ENCODE measurements at regions not wholly inside any gene's neighbourhood (a gene's known extent, or its start where the extent isn't known, plus 50 kb on each side); places are given as distances from the start of the nearest gene placed in this dataset.

DNA sequence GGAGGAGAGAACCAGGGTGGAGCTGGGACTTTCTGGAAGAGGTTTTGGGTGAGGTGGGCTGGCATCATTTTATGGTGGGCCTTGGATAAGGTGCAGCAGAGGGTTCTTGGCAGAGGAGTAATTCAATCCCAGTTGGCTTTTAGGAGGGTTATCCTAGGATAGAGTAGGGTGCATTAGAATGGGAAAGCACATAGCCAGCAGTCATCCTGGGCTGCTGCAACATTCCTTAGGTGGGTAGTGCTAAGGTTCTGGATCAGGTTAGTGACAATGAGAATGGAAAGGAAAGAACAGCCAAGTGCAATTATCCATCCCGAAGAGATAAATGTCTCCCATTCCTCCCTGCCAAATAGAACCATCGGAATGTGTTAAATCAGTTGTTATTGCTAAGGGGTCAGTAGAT lies 157.3 kb upstream of the SPRED2 start:
- Histone ChIP-seq H3K9me3 (no peaks in the 10 kb centered on the region), H3K36me3 (no peaks in the 10 kb centered on the region), H3K27me3 (no peaks in the 10 kb centered on the region), H3K27ac (no peak overlapping the region), H3K4me1 (no peaks in the 10 kb centered on the region), H3K4me3 (no peak overlapping the region)
- DNase-seq, result no peak
- TF ChIP-seq, protein P1, sequence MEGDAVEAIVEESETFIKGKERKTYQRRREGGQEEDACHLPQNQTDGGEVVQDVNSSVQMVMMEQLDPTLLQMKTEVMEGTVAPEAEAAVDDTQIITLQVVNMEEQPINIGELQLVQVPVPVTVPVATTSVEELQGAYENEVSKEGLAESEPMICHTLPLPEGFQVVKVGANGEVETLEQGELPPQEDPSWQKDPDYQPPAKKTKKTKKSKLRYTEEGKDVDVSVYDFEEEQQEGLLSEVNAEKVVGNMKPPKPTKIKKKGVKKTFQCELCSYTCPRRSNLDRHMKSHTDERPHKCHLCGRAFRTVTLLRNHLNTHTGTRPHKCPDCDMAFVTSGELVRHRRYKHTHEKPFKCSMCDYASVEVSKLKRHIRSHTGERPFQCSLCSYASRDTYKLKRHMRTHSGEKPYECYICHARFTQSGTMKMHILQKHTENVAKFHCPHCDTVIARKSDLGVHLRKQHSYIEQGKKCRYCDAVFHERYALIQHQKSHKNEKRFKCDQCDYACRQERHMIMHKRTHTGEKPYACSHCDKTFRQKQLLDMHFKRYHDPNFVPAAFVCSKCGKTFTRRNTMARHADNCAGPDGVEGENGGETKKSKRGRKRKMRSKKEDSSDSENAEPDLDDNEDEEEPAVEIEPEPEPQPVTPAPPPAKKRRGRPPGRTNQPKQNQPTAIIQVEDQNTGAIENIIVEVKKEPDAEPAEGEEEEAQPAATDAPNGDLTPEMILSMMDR (IDR thresholded peaks at IDR 0.05 in 4 of 5, conservative IDR thresholded peaks at IDR 0.05 in 1 of 5), result no peak
- TF ChIP-seq POLR2A (IDR thresholded peaks at IDR 0.05), result no peak
- no peak for ATAC-seq
- in situ Hi-C loops (cut with MboI; ENCODE audit: low sequenced_read_pairs in 4 of 4) (loop anchor here in 1 of 4 donors (25.0 kb wide), 1 partner anchor 677 kb away; no protein-coding TSS in a partner anchor), intact Hi-C loops (cut with DNase I; ENCODE audit: low total_unique reads) (no loop called here)

DNA sequence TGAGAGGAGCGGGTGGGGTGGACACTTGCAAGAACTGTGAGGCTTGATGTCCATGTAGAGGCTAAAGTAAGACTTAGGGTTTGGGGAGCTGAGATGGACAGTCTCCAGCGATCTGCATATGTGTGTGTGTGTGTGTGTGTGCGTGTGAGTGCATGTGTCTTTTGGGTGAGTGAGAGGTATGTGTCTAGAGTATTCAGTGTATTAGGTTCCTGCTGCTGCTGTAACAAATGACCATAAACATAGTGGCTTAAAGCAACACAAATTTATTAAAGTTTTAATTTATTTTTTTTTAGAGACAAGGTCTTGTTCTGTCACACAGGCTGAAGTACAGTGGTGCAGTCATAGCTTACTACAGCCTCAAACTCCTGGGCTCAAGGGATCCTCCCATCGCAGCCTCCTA lies 155.4 kb upstream of the SPRED2 start:
- H3K4me1 ChIP-seq, result no peaks in the 10 kb centered on the region
- no peaks in the 10 kb centered on the region for H3K36me3 ChIP-seq
- DNase-seq, result no peak
- in situ Hi-C loops (cut with MboI; ENCODE audit: low sequenced_read_pairs in 4 of 4), result loop anchor here in 1 of 4 donors (25.0 kb wide), 1 partner anchor 675 kb away; no protein-coding TSS in a partner anchor
- no peaks in the 10 kb centered on the region for H3K9me3 ChIP-seq
- H3K27me3 ChIP-seq, result no peaks in the 10 kb centered on the region
- ATAC-seq, result no peak
- no peak overlapping the region for H3K4me3 ChIP-seq
- intact Hi-C loops (cut with DNase I; ENCODE audit: low total_unique reads), result no loop called here
- TF ChIP-seq, protein P1 (IDR thresholded peaks at IDR 0.05 in 4 of 5, conservative IDR thresholded peaks at IDR 0.05 in 1 of 5), result no peak
- no peak for TF ChIP-seq POLR2A (IDR thresholded peaks at IDR 0.05)
- H3K27ac ChIP-seq, result no peak overlapping the region

DNA sequence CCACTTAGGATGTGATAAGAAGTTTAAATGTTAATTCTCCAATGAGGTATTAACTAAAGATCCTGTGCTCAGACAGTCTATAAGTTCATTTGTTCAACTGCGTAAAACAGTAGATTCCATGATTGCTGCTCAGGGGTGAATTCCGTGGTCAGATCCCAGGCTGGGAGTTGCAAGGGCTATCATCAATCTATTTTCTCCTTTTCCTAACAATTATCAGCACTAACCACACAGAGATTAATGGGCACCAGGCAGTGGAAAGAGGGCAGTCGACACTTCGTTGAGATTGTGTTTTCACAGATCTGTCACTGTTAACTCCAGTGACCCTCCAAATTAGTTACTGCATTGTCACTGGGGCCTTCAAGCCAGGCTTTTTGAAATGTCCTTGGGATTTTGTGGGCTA lies 154.1 kb upstream of the SPRED2 start:
- no peaks in the 10 kb centered on the region for H3K27me3 ChIP-seq
- H3K36me3 ChIP-seq, result no peaks in the 10 kb centered on the region
- no peak for ATAC-seq
- no peak for TF ChIP-seq POLR2A (IDR thresholded peaks at IDR 0.05)
- TF ChIP-seq, protein P1 (IDR thresholded peaks at IDR 0.05 in 4 of 5, conservative IDR thresholded peaks at IDR 0.05 in 1 of 5), result no peak
- no peak overlapping the region for H3K4me3 ChIP-seq
- no peak overlapping the region for H3K27ac ChIP-seq
- intact Hi-C loops (cut with DNase I; ENCODE audit: low total_unique reads) (no loop called here), in situ Hi-C loops (cut with MboI; ENCODE audit: low sequenced_read_pairs in 4 of 4) (loop anchor here in 1 of 4 donors (25.0 kb wide), 1 partner anchor 674 kb away; no protein-coding TSS in a partner anchor)
- no peaks in the 10 kb centered on the region for H3K4me1 ChIP-seq
- no peak for DNase-seq
- H3K9me3 ChIP-seq, result no peaks in the 10 kb centered on the region

DNA sequence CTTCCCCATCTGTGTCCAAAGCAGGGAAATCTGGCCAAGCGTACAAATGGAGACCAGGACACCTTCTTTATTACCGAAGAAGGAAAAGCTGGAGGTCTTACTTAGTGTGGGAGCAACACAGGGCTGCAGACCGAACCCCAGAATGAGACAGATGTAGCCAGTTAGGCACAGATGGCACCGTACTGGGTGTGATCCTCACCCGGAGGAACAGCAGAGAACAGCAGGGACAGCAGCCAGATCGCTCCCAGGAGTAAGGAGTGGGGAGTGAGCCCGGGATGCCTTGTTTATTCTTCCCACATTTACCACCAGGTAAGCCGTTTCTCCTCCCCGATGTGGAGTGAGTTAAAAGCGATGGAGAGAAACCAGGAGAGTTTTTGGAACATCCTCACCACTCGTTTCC lies 150.7 kb upstream of the SPRED2 start:
- DNase-seq (no peak), ATAC-seq (no peak)
- no peaks in the 10 kb centered on the region for H3K9me3 ChIP-seq
- in situ Hi-C loops (cut with MboI; ENCODE audit: low sequenced_read_pairs in 4 of 4), result loop anchor here in 1 of 4 donors (25.0 kb wide), 1 partner anchor 671 kb away; no protein-coding TSS in a partner anchor
- no peaks in the 10 kb centered on the region for H3K36me3 ChIP-seq
- H3K4me3 ChIP-seq, result no peak overlapping the region
- H3K27ac ChIP-seq, result no peak overlapping the region
- no peak for TF ChIP-seq POLR2A (IDR thresholded peaks at IDR 0.05)
- TF ChIP-seq, protein P1 (IDR thresholded peaks at IDR 0.05 in 4 of 5, conservative IDR thresholded peaks at IDR 0.05 in 1 of 5), result no peak
- no peaks in the 10 kb centered on the region for H3K27me3 ChIP-seq
- H3K4me1 ChIP-seq, result no peaks in the 10 kb centered on the region
- intact Hi-C loops (cut with DNase I; ENCODE audit: low total_unique reads), result no loop called here

DNA sequence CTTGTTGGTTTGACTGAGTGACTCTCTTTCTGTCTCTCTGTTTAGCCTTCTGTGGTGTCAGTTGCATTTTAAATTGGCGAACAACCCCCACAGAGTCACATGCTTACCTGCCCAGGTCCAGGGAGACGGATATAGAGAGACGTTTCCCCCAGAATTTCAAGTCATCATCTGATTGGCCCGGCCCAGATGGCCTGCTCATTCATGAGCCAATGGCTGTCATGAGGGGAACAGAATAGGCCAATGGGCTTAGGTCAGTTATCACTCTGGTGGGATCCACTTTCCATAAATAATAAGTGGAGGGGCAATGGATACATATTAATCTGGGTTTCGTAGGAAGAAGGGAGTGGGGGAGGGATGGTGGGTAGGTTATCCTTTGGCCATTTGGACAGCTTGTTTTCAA lies 150.0 kb upstream of the SPRED2 start:
- in situ Hi-C loops (cut with MboI; ENCODE audit: low sequenced_read_pairs in 4 of 4) (loop anchor here in 1 of 4 donors (25.0 kb wide), 1 partner anchor 670 kb away; no protein-coding TSS in a partner anchor), intact Hi-C loops (cut with DNase I; ENCODE audit: low total_unique reads) (no loop called here)
- no peak overlapping the region for H3K27ac ChIP-seq
- H3K4me3 ChIP-seq, result no peak overlapping the region
- no peaks in the 10 kb centered on the region for H3K4me1 ChIP-seq
- no peak for TF ChIP-seq POLR2A (IDR thresholded peaks at IDR 0.05)
- TF ChIP-seq, protein P1 (IDR thresholded peaks at IDR 0.05 in 4 of 5, conservative IDR thresholded peaks at IDR 0.05 in 1 of 5), result no peak
- no peak for DNase-seq
- no peaks in the 10 kb centered on the region for H3K9me3 ChIP-seq
- no peaks in the 10 kb centered on the region for H3K27me3 ChIP-seq
- no peaks in the 10 kb centered on the region for H3K36me3 ChIP-seq
- no peak for ATAC-seq
